Mammary epithelial cell (primary cell): ENCODE measurements at regions not wholly inside any gene's neighbourhood (a gene's known extent, or its start where the extent isn't known, plus 50 kb on each side); places are given as distances from the start of the nearest gene placed in this dataset.

Experiments used
- EZH2 ChIP-seq: IDR thresholded peaks from 2 replicates; pipeline ENCODE4 v1.6.1; 2012; ENCODE audit warnings: low read length, inconsistent platforms, borderline replicate concordance
- TF ChIP-seq, protein P1 (sequence below), 2 donors: IDR thresholded peaks in 1 of 2; conservative IDR thresholded peaks in 1 of 2; 2 replicates each; pipeline ENCODE4 v1.5.1; 2011 to 2012; ENCODE audit warnings: inconsistent platforms in 2 of 2, low read length in 2 of 2, mild to moderate bottlenecking in 2 of 2, control low read depth in 1 of 2, low read depth in 1 of 2; ENCODE audit not compliant: insufficient read depth in 1 of 2; ENCODE audit errors: extremely low read depth in 1 of 2

DNA sequence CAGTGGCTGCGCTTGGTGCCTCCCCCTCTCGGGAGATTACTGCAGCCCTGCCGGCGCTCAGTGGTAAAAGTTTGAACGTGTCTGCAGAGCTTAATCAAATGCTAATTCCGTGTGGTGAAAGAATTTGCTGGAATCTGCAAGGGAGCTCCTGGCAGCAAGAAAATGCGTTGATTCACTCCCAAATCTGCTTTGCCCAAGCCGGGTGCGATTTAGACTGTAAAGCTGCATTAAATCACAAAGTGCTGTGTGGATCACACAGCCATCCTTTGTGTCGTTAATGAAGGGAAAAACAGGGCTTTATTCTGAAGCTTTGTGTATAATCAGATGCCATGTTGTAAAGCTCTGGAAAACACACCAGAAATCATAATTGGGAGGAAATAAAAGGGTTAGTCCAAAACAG, 444.1 kb downstream of the BCOR start:
- TF ChIP-seq, protein P1, sequence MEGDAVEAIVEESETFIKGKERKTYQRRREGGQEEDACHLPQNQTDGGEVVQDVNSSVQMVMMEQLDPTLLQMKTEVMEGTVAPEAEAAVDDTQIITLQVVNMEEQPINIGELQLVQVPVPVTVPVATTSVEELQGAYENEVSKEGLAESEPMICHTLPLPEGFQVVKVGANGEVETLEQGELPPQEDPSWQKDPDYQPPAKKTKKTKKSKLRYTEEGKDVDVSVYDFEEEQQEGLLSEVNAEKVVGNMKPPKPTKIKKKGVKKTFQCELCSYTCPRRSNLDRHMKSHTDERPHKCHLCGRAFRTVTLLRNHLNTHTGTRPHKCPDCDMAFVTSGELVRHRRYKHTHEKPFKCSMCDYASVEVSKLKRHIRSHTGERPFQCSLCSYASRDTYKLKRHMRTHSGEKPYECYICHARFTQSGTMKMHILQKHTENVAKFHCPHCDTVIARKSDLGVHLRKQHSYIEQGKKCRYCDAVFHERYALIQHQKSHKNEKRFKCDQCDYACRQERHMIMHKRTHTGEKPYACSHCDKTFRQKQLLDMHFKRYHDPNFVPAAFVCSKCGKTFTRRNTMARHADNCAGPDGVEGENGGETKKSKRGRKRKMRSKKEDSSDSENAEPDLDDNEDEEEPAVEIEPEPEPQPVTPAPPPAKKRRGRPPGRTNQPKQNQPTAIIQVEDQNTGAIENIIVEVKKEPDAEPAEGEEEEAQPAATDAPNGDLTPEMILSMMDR (conservative IDR thresholded peaks at IDR 0.05 in 1 of 2, IDR thresholded peaks at IDR 0.05 in 1 of 2; ENCODE audit: extremely low read depth in 1 of 2, insufficient read depth in 1 of 2, low read depth in 1 of 2, low read length in 2 of 2): no peak
- no peak for TF ChIP-seq EZH2
